Upper lobe of left lung (tissue), 4 donors: ENCODE measurements at regions not wholly inside any gene's neighbourhood (a gene's known extent, or its start where the extent isn't known, plus 50 kb on each side); places are given as distances from the start of the nearest gene placed in this dataset.

Source experiments
- EP300 ChIP-seq, 4 donors: sonication (generic); formaldehyde crosslinking; IDR thresholded peaks; one replicate each; pipeline ENCODE4 v1.5.1; 2017; ENCODE audit warnings: antibody characterized with exemption in 4 of 4, control low read depth in 2 of 4
- POLR2A ChIP-seq, 4 donors: fragments of 450-650 bp; IDR thresholded peaks; one replicate each; pipeline ENCODE4 v1.5.1; 2016 to 2017; ENCODE audit warnings: antibody characterized with exemption in 4 of 4, mild to moderate bottlenecking in 2 of 4
- POLR2AphosphoS5 ChIP-seq, 2 donors: sonication (generic); formaldehyde crosslinking; IDR thresholded peaks; one replicate each; pipeline ENCODE4 v1.5.1; 2017; ENCODE audit warnings: antibody characterized with exemption in 2 of 2
- TF ChIP-seq, protein P1 (sequence below), 6 experiments: fragments of 450-650 bp in 4 of 6; fragments of 200-600 bp in 2 of 6; sonication (generic) in 2 of 6; IDR thresholded peaks; one replicate each; pipeline ENCODE4 v1.5.1; 2016 to 2019; ENCODE audit warnings: antibody characterized with exemption in 6 of 6

DNA sequence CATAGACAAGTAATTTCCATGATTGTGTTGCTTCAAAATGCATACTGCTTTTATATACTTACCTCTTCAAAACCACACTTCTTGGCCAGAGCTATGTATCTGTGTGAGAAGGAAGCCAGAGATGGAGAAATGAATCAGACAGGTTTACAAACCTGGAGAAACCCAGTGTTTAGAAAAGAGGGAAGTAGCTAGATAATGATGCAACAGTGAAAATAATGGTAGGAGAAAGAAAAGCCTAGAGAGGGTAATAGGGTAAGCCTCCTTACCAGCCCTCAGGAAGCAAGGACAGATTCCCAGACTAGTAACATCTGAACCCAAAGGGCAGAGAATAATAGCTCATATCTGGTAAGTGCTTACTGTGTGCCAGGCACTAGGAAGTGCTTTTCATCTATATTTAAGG lies 250.3 kb upstream of the CDH11 start:
- TF ChIP-seq, protein P1, sequence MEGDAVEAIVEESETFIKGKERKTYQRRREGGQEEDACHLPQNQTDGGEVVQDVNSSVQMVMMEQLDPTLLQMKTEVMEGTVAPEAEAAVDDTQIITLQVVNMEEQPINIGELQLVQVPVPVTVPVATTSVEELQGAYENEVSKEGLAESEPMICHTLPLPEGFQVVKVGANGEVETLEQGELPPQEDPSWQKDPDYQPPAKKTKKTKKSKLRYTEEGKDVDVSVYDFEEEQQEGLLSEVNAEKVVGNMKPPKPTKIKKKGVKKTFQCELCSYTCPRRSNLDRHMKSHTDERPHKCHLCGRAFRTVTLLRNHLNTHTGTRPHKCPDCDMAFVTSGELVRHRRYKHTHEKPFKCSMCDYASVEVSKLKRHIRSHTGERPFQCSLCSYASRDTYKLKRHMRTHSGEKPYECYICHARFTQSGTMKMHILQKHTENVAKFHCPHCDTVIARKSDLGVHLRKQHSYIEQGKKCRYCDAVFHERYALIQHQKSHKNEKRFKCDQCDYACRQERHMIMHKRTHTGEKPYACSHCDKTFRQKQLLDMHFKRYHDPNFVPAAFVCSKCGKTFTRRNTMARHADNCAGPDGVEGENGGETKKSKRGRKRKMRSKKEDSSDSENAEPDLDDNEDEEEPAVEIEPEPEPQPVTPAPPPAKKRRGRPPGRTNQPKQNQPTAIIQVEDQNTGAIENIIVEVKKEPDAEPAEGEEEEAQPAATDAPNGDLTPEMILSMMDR (IDR thresholded peaks at IDR 0.05) = no peak
- TF ChIP-seq POLR2AphosphoS5 (IDR thresholded peaks at IDR 0.05) = no peak
- no peak for TF ChIP-seq POLR2A (IDR thresholded peaks at IDR 0.05)
- no peak for TF ChIP-seq EP300 (IDR thresholded peaks at IDR 0.05)
